ENCODE measurements at regions not wholly inside any gene's neighbourhood (a gene's known extent, or its start where the extent isn't known, plus 50 kb on each side); places are given as distances from the start of the nearest gene placed in this dataset.

DNA sequence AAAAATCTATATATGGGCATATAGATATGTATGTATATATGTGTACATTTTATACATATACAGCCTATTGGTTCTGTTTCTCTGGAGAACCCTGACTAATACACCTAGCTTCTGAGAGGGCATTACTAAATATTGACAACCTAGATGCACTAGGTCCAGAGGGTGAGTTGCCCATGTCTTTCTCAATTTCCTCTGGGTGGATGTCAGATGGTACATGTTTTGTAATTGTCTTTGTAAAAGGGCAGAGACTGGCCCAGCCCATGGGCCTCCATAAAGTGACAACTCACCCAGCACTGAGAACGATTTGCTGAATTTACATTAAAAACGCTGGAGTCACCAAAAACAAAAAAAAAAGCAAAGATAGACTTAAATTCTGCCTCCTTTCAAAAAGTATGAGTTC is 198.5 kb upstream of the FAM241A start:
- H3K27me3 ChIP-seq (ENCODE audit: insufficient read depth, low read depth) = no peaks in the 10 kb centered on the region
- TF ChIP-seq, protein P1, sequence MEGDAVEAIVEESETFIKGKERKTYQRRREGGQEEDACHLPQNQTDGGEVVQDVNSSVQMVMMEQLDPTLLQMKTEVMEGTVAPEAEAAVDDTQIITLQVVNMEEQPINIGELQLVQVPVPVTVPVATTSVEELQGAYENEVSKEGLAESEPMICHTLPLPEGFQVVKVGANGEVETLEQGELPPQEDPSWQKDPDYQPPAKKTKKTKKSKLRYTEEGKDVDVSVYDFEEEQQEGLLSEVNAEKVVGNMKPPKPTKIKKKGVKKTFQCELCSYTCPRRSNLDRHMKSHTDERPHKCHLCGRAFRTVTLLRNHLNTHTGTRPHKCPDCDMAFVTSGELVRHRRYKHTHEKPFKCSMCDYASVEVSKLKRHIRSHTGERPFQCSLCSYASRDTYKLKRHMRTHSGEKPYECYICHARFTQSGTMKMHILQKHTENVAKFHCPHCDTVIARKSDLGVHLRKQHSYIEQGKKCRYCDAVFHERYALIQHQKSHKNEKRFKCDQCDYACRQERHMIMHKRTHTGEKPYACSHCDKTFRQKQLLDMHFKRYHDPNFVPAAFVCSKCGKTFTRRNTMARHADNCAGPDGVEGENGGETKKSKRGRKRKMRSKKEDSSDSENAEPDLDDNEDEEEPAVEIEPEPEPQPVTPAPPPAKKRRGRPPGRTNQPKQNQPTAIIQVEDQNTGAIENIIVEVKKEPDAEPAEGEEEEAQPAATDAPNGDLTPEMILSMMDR (conservative IDR thresholded peaks at IDR 0.05; ENCODE audit: low read depth, low read length) = no peak
- no peaks in the 10 kb centered on the region for H3K4me1 ChIP-seq (ENCODE audit: low read depth, poor library complexity, severe bottlenecking)
- H4K20me1 ChIP-seq (ENCODE audit: insufficient read depth) = no peaks in the 10 kb centered on the region
- H3K4me2 ChIP-seq = no peak overlapping the region
- H2AFZ ChIP-seq (ENCODE audit: low read depth) = no peak overlapping the region
- no peak overlapping the region for H3K4me3 ChIP-seq (IDR thresholded peaks at IDR 0.05; ENCODE audit: insufficient read depth, low read depth, low read length)
- no peaks in the 10 kb centered on the region for H3K79me2 ChIP-seq (ENCODE audit: insufficient read depth, low read depth)
- no peaks in the 10 kb centered on the region; the same call in 1 of the 2 replicates for H3K36me3 ChIP-seq (ENCODE audit: insufficient read depth)
- H3K27ac ChIP-seq = no peak overlapping the region
- no peak overlapping the region for H3K9ac ChIP-seq

DNA sequence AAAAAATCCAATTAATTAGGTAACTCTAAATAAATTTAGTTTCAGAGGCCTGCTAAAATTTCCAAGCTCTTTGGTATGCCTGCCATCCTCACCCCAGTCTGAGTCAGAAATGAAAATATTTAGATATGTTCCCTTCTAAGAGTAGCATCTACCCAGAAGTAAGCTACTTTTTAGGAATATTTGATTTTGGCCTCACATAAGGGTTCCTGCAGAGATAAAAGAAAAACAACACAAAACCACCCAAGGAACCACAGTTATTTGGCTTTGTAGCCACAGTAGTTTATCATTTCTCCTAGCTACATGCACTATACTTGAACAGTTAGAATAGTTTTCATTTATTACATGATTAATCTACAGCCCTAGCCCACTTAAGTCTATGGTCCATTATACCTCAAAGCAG is 192.6 kb upstream of the FAM241A start:
- H3K4me3 ChIP-seq (IDR thresholded peaks at IDR 0.05; ENCODE audit: insufficient read depth, low read depth, low read length) = no peak overlapping the region
- no peak overlapping the region for H3K9ac ChIP-seq
- no peak overlapping the region for H3K27ac ChIP-seq
- no peaks in the 10 kb centered on the region for H3K79me2 ChIP-seq (ENCODE audit: insufficient read depth, low read depth)
- no peaks in the 10 kb centered on the region; the same call in 1 of the 2 replicates for H3K36me3 ChIP-seq (ENCODE audit: insufficient read depth)
- no peaks in the 10 kb centered on the region for H3K27me3 ChIP-seq (ENCODE audit: insufficient read depth, low read depth)
- no peaks in the 10 kb centered on the region for H4K20me1 ChIP-seq (ENCODE audit: insufficient read depth)
- no peaks in the 10 kb centered on the region for H3K4me1 ChIP-seq (ENCODE audit: low read depth, poor library complexity, severe bottlenecking)
- H2AFZ ChIP-seq (ENCODE audit: low read depth) = no peak overlapping the region
- H3K4me2 ChIP-seq = no peak overlapping the region
- TF ChIP-seq, protein P1 (conservative IDR thresholded peaks at IDR 0.05; ENCODE audit: low read depth, low read length) = no peak

DNA sequence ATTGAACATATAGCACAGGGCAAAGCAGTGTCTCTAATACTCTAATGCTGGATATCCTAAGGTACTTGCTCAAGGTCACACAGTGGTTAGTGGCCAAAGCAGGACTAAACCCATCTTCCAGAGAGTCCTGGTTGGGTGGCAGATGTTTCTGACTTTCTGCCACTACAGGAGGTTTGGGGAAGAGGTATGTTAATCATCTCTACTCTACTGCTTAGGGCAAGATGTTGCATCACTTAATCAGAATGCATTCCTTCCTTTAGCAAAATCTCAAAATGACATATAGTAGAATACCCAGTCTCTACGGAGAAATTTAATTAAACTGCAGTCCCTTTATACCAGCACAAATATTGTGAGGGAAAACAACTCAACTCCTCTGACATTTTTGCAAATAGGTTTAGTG is 190.7 kb upstream of the FAM241A start:
- TF ChIP-seq, protein P1 (conservative IDR thresholded peaks at IDR 0.05; ENCODE audit: low read depth, low read length) = no peak
- H3K4me2 ChIP-seq = no peak overlapping the region
- no peak overlapping the region for H3K4me3 ChIP-seq (IDR thresholded peaks at IDR 0.05; ENCODE audit: insufficient read depth, low read depth, low read length)
- no peak overlapping the region for H3K9ac ChIP-seq
- no peak overlapping the region for H2AFZ ChIP-seq (ENCODE audit: low read depth)
- H3K4me1 ChIP-seq (ENCODE audit: low read depth, poor library complexity, severe bottlenecking) = no peaks in the 10 kb centered on the region
- no peaks in the 10 kb centered on the region for H3K27me3 ChIP-seq (ENCODE audit: insufficient read depth, low read depth)
- no peaks in the 10 kb centered on the region for H4K20me1 ChIP-seq (ENCODE audit: insufficient read depth)
- no peaks in the 10 kb centered on the region for H3K36me3 ChIP-seq (ENCODE audit: insufficient read depth)
- no peaks in the 10 kb centered on the region for H3K79me2 ChIP-seq (ENCODE audit: insufficient read depth, low read depth)
- H3K27ac ChIP-seq = no peak overlapping the region

DNA sequence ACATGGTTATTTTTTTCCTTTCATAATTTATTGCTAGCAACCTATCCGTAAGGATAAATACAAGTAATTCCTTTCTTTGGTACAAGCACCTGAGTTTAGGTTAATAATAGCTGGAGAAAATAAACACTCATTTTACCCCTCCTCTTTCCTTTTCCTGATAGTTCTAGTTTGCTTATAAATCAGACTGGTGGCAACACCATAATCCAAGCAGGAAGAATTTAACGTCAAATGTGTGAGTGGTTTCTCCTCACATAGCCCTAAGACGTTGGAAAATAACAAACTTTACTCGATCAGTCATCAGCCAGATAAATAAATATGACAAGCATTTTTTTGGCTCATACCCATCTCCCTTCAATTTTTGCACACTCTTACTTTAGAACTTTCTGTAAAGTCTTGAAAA is 190.3 kb upstream of the FAM241A start:
- H3K9ac ChIP-seq = no peak overlapping the region
- H4K20me1 ChIP-seq (ENCODE audit: insufficient read depth) = no peaks in the 10 kb centered on the region
- no peak overlapping the region for H3K4me2 ChIP-seq
- H3K4me3 ChIP-seq (IDR thresholded peaks at IDR 0.05; ENCODE audit: insufficient read depth, low read depth, low read length) = no peak overlapping the region
- H3K36me3 ChIP-seq (ENCODE audit: insufficient read depth) = no peaks in the 10 kb centered on the region
- TF ChIP-seq, protein P1 (conservative IDR thresholded peaks at IDR 0.05; ENCODE audit: low read depth, low read length) = no peak
- no peak overlapping the region for H3K27ac ChIP-seq
- H3K79me2 ChIP-seq (ENCODE audit: insufficient read depth, low read depth) = no peaks in the 10 kb centered on the region
- no peak overlapping the region for H2AFZ ChIP-seq (ENCODE audit: low read depth)
- no peaks in the 10 kb centered on the region for H3K4me1 ChIP-seq (ENCODE audit: low read depth, poor library complexity, severe bottlenecking)
- H3K27me3 ChIP-seq (ENCODE audit: insufficient read depth, low read depth) = no peaks in the 10 kb centered on the region
